Loucy (cell line): ENCODE measurements at regions not wholly inside any gene's neighbourhood (a gene's known extent, or its start where the extent isn't known, plus 50 kb on each side); places are given as distances from the start of the nearest gene placed in this dataset.

Experiments used
- H2AFZ ChIP-seq: fragments of 200-600 bp; sonication (generic); 2 replicates; pipeline ENCODE4 v1.6.0; 2016; ENCODE audit warnings: antibody characterized with exemption, mild to moderate bottlenecking, low read length, moderate library complexity
- H3F3A ChIP-seq: fragments of 200-600 bp; 2 replicates; pipeline ENCODE4 v1.6.0; 2016; ENCODE audit warnings: antibody characterized with exemption, low read depth, mild to moderate bottlenecking
- H3K27me3 ChIP-seq: fragments of 200-600 bp; sonication (generic); 2 replicates; pipeline ENCODE4 v1.6.1; 2014; ENCODE audit warnings: low read length, mild to moderate bottlenecking; ENCODE audit not compliant: insufficient read depth, poor library complexity, severe bottlenecking
- H3K36me3 ChIP-seq: fragments of 200-600 bp; sonication (generic); 2 replicates; pipeline ENCODE4 v1.6.1; 2016; ENCODE audit warnings: low read length; ENCODE audit not compliant: insufficient read depth
- H3K4me1 ChIP-seq: fragments of 200-600 bp; sonication (generic); 2 replicates; pipeline ENCODE4 v1.5.1; 2014; ENCODE audit warnings: low read length, mild to moderate bottlenecking; ENCODE audit not compliant: insufficient read depth, poor library complexity, severe bottlenecking
- H3K4me2 ChIP-seq: fragments of 200-600 bp; sonication (generic); 2 replicates; pipeline ENCODE4 v1.6.0; 2014; ENCODE audit warnings: antibody characterized with exemption, low read length, low read depth, mild to moderate bottlenecking; ENCODE audit not compliant: poor library complexity, severe bottlenecking
- H3K4me3 ChIP-seq: fragments of 200-600 bp; sonication (generic); 2 replicates; pipeline ENCODE4 v1.5.1; 2014; ENCODE audit warnings: low read length, mild to moderate bottlenecking, mixed read lengths; ENCODE audit not compliant: poor library complexity, severe bottlenecking
- H3K79me2 ChIP-seq: fragments of 200-600 bp; sonication (generic); 2 replicates; pipeline ENCODE4 v1.6.1; 2014; ENCODE audit warnings: low read length; ENCODE audit not compliant: insufficient read depth
- H3K9ac ChIP-seq: fragments of 200-600 bp; sonication (generic); 2 replicates; pipeline ENCODE4 v1.6.0; 2014; ENCODE audit warnings: mild to moderate bottlenecking, low read depth, low read length, moderate library complexity; ENCODE audit not compliant: poor library complexity, severe bottlenecking
- H3K9me2 ChIP-seq: fragments of 200-600 bp; sonication (generic); replicated peaks from 2 replicates; pipeline ENCODE4 v1.6.1; 2016; ENCODE audit warnings: low read depth, low read length, mixed read lengths
- H3K9me3 ChIP-seq: fragments of 200-600 bp; sonication (generic); 2 replicates; pipeline ENCODE4 v1.6.1; 2014; ENCODE audit warnings: mild to moderate bottlenecking, antibody characterized with exemption, low read length, low read depth; ENCODE audit not compliant: insufficient read depth
- H4K20me1 ChIP-seq: fragments of 200-600 bp; sonication (generic); 2 replicates; pipeline ENCODE4 v1.6.0; 2014; ENCODE audit warnings: antibody characterized with exemption, low read length, mild to moderate bottlenecking; ENCODE audit not compliant: insufficient read depth, poor library complexity, severe bottlenecking
- EZH2phosphoT487 ChIP-seq: fragments of 200-600 bp; IDR thresholded peaks from 2 replicates; pipeline ENCODE4 v1.6.1; 2018; ENCODE audit warnings: antibody characterized with exemption, mild to moderate bottlenecking, moderate library complexity, borderline replicate concordance
- TF ChIP-seq, protein P1 (sequence below): fragments of 200-600 bp; sonication (generic); conservative IDR thresholded peaks from 2 replicates; pipeline ENCODE4 v1.5.1; 2014; ENCODE audit warnings: mild to moderate bottlenecking, antibody characterized with exemption, low read length

GRCh38 chr5:167987490-167988280 lies 303.8 kb upstream of the WWC1 start:
- H3K9me2 ChIP-seq: no peaks in the 10 kb centered on the region
- no peaks in the 10 kb centered on the region for H3K4me1 ChIP-seq
- no peaks in the 10 kb centered on the region for H3F3A ChIP-seq
- no peak overlapping the region for H3K4me2 ChIP-seq
- H4K20me1 ChIP-seq: no peaks in the 10 kb centered on the region
- H3K9ac ChIP-seq: no peak overlapping the region
- H3K79me2 ChIP-seq: no peaks in the 10 kb centered on the region
- no peaks in the 10 kb centered on the region for H3K36me3 ChIP-seq
- no peaks in the 10 kb centered on the region for H3K9me3 ChIP-seq
- H3K27me3 ChIP-seq: no peaks in the 10 kb centered on the region
- TF ChIP-seq EZH2phosphoT487: no peak
- TF ChIP-seq, protein P1, sequence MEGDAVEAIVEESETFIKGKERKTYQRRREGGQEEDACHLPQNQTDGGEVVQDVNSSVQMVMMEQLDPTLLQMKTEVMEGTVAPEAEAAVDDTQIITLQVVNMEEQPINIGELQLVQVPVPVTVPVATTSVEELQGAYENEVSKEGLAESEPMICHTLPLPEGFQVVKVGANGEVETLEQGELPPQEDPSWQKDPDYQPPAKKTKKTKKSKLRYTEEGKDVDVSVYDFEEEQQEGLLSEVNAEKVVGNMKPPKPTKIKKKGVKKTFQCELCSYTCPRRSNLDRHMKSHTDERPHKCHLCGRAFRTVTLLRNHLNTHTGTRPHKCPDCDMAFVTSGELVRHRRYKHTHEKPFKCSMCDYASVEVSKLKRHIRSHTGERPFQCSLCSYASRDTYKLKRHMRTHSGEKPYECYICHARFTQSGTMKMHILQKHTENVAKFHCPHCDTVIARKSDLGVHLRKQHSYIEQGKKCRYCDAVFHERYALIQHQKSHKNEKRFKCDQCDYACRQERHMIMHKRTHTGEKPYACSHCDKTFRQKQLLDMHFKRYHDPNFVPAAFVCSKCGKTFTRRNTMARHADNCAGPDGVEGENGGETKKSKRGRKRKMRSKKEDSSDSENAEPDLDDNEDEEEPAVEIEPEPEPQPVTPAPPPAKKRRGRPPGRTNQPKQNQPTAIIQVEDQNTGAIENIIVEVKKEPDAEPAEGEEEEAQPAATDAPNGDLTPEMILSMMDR: no peak
- no peak overlapping the region for H3K4me3 ChIP-seq
- no peak overlapping the region for H2AFZ ChIP-seq

GRCh38 chr5:167992868-167993267 lies 298.6 kb upstream of the WWC1 start:
- H4K20me1 ChIP-seq: no peaks in the 10 kb centered on the region
- no peaks in the 10 kb centered on the region for H3K9me3 ChIP-seq
- H3K79me2 ChIP-seq: no peaks in the 10 kb centered on the region
- H3K4me2 ChIP-seq: no peak overlapping the region
- H3F3A ChIP-seq: no peaks in the 10 kb centered on the region
- no peaks in the 10 kb centered on the region for H3K4me1 ChIP-seq
- no peak overlapping the region for H3K4me3 ChIP-seq
- TF ChIP-seq, protein P1: no peak
- no peak for TF ChIP-seq EZH2phosphoT487
- no peak overlapping the region for H3K9ac ChIP-seq
- no peaks in the 10 kb centered on the region for H3K9me2 ChIP-seq
- H3K27me3 ChIP-seq: no peaks in the 10 kb centered on the region
- H3K36me3 ChIP-seq: no peaks in the 10 kb centered on the region
- no peak overlapping the region for H2AFZ ChIP-seq

- Histone ChIP-seq H3K9ac (no peak overlapping the region), H3K9me3 (no peaks in the 10 kb centered on the region), H3K79me2 (no peaks in the 10 kb centered on the region), H3K9me2 (no peaks in the 10 kb centered on the region), H3K4me2 (no peak overlapping the region), H3K36me3 (no peaks in the 10 kb centered on the region), H2AFZ (no peak overlapping the region), H3K27me3 (no peaks in the 10 kb centered on the region), H3K4me1 (no peaks in the 10 kb centered on the region), H3K4me3 (no peak overlapping the region), H4K20me1 (no peaks in the 10 kb centered on the region), H3F3A (no peaks in the 10 kb centered on the region)
- TF ChIP-seq, protein P1: no peak
- no peak for TF ChIP-seq EZH2phosphoT487
These were observed 297.7 kb upstream of the WWC1 start for GRCh38 chr5:167993771-167994170.
